GM03348 (cell line): ENCODE measurements at regions not wholly inside any gene's neighbourhood (a gene's known extent, or its start where the extent isn't known, plus 50 kb on each side); places are given as distances from the start of the nearest gene placed in this dataset.

ENCODE experiments used
- DNase-seq: peaks from one replicate; pipeline ENCODE4 v3.0.0; 2012; ENCODE audit warnings: low spot score

GRCh38 chrX:5829469-5829868 lies 399.2 kb downstream of the NLGN4X start:
- DNase-seq: no peak

GRCh38 chrX:5829060-5829459 lies 399.6 kb downstream of the NLGN4X start:
- DNase-seq: no peak

DNA sequence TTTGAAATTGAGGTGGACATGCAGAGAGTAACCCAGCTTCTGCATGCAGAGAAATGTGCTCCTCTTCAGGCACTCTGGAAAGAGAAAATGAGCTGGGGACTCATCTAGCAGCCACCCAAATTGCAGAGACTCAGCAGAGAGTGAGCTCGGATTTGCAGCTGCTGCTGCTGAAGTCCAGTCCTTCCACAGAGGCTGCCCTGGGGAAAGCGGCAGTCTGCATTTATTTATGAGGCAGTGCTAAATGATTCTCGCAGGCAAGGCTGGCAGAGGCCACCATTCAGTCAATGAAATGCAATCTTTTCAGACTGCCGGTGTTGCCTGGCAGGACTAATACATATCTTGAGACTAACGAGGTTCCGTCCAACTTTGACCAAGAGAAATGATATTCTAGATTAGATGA lies 404.8 kb downstream of the NLGN4X start:
- DNase-seq: no peak

DNA sequence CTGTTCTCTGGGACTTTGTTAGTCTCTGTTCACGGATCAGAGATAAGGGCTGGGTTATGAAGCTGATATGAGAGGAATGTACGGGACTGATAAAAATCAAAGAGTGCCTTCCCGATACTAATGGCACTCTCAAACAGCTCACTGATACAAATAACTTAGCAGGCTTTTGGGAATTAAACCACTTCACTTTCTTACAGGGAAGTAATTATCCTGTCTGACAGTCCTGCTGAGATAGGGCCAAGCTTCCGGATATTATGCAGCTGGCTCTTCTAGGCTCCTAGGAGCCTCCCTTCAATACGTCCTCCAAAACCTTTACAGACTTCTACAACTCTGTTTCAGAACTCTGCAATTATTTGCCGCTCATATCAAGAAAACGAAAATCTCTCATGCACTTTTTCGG lies 418.0 kb downstream of the NLGN4X start:
- DNase-seq: no peak

DNA sequence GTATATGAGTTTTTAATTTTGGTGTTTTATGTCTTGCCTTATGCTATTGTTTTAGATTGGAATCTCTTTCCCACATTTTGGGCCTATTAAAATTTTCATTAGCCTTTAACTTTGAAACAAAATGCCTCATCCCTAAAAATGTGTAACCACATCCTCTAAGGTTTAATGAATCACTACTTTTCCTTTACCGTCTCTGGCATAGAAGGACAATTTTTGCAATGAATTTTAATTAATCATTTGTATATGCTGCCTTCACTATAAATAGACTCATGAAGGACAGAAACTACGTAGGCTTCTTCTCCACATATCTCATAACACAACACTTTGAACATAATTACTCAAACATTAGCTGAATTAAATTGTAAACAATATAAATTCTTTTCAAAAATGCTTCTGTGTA lies 421.5 kb downstream of the NLGN4X start:
- DNase-seq: no peak

GRCh38 chrX:5802391-5802790 lies 426.3 kb downstream of the NLGN4X start:
- DNase-seq: no peak

DNA sequence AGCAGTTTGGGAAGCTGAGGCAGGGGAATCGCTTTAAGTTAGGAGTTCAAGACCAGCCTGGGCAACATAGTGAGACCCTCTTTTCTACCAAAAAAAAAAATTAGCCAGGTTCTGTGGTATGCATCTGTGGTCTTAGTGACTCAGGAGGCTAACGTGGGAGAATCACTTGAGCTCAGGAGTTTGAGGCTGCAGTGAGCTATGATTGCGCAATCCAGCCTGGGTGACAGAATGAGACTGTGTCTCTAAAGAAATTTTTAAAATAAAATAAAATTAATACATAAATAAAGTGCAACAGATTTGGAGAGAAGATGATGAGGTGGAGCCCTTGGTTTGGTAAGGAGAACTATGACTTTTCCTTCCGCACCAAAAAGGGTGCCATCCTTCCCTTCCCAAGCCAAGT lies 436.9 kb downstream of the NLGN4X start:
- no peak for DNase-seq

GRCh38 chrX:5788910-5789309 lies 439.8 kb downstream of the NLGN4X start:
- no peak for DNase-seq

- DNase-seq: no peak
Observed at GRCh38 chrX:5780821-5781220, 447.8 kb downstream of the NLGN4X start.

GRCh38 chrX:5775846-5776430 lies 452.7 kb downstream of the NLGN4X start:
- DNase-seq: no peak

- no peak for DNase-seq
Observed at GRCh38 chrX:5774446-5774845, 454.2 kb downstream of the NLGN4X start.

GRCh38 chrX:5771441-5771840 lies 457.2 kb downstream of the NLGN4X start:
- no peak for DNase-seq

GRCh38 chrX:5756616-5757015 lies 472.1 kb downstream of the NLGN4X start:
- no peak for DNase-seq

- no peak for DNase-seq
Observed at GRCh38 chrX:5753291-5753690, 475.4 kb downstream of the NLGN4X start.

DNA sequence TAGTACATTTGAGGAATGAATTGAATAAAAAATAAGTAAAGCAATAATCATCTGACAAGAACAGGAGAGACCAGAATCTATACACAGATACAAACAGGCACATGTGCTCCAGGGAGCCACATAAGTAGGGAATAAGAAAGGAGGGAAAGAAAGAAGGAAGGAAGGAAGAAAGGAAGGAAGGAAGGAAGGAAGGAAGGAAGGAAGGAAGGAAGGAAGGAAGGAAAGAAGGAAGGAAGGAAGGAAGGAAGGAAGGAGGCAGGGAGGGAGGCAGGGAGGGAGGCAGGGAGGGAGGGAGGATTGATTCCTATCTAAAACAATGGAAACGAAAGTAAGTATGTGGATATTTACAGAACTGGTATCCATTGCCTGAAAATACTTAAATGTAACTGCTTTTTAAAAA lies 475.8 kb downstream of the NLGN4X start:
- DNase-seq: no peak

DNA sequence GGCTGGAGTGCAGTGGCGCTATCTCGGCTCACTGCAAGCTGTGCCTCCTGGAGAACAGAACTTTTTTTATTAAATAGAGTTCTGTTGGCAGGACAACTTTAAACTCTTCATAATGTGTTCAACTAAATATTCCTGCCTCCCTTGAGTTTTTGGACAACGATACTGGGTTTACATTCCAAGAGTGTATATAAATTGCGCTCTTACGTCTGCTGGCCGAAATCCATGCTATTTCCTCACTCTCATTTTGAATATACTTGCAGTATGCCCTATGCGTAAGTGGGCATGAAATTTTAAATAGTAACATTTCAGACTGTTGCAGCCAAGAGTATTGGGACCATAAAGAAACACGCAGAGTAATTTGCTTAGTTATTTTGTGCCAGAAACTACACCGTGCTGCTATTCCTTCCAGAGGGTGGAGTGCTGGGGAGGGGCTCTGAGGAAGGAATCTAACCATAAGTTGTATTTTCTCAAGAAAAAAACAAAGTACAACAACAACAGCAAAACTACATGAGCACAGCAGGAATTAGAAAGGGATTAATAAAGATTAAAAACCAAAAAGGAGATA lies 480.0 kb downstream of the NLGN4X start:
- DNase-seq: no peak

GRCh38 chrX:5746231-5746630 lies 482.4 kb downstream of the NLGN4X start:
- no peak for DNase-seq

GRCh38 chrX:5733501-5733900 lies 495.2 kb downstream of the NLGN4X start:
- no peak for DNase-seq

GRCh38 chrX:5730556-5730955 lies 498.1 kb downstream of the NLGN4X start:
- DNase-seq: no peak

- no peak for DNase-seq
Observed at GRCh38 chrX:5726224-5726623, 502.4 kb downstream of the NLGN4X start.

GRCh38 chrX:5724123-5724522 lies 504.5 kb downstream of the NLGN4X start:
- no peak for DNase-seq

GRCh38 chrX:5718651-5719050 lies 510.0 kb downstream of the NLGN4X start:
- no peak for DNase-seq

DNA sequence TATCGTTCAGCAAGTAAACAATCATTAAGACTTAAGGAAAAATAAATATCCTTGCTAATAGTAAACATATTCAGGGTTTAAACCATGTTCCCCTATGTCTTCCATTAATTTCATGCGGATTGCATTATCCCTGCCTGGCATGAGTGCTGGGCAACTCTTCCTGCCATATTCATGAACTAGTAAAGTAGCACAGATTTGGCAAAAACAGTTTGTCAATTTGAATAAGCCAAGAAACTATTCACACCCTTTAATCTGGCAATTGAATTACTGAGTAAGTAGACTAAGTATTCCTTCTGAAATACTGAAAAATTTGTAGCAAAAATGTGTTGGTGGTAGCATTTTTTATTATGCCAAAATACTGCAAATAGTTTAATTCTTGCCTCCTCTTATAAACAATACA lies 512.0 kb downstream of the NLGN4X start:
- no peak for DNase-seq

GRCh38 chrX:5708251-5708650 lies 520.4 kb downstream of the NLGN4X start:
- peak; percentile 36 for DNase-seq

DNA sequence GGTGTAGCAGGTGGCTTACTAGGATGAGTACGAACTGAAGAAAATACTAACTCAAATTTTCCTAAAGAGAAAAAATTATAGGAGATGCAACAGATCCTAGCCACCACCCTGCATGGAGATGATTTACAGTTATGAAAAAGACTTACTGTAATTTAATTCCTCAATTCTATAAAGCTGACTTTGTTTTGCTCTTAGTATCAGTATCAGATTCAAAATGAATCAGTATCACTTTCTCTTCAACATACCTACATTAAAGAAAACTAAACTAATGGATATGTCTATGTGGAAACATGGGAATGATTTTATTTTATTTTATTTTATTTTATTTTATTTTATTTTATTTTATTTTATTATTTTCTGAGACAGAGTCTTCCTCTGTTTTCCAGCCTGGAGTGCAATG lies 525.8 kb downstream of the NLGN4X start:
- DNase-seq: no peak
